ENCODE measurements at regions not wholly inside any gene's neighbourhood (a gene's known extent, or its start where the extent isn't known, plus 50 kb on each side); places are given as distances from the start of the nearest gene placed in this dataset.
A peak's percentile ranks its signal among the peaks of the same experiment; 100 is the strongest.

GRCh38 chr20:51220293-51220706 is 197.4 kb upstream of the KCNG1 start:
- whole genome bisulfite sequencing, 2 experiments (ENCODE audit: extremely low coverage in 2 of 2, insufficient read length in 1 of 2), result 86% methylated on average over 4 of the region's 15 CpGs; no CpG with 5 or more reads in 1 of the 2 experiments
- Histone ChIP-seq H3K27me3 (ENCODE audit: control insufficient read depth, insufficient read depth, low read length) (peaks cover 22% of the 10 kb centered on the region), H2BK15ac (ENCODE audit: low read depth, low read length) (no peak overlapping the region), H4K20me1 (ENCODE audit: insufficient read depth, low read length) (no peaks in the 10 kb centered on the region), H3K4me3 (ENCODE audit: insufficient read depth, low read depth, low read length) (no peak overlapping the region), H4K8ac (ENCODE audit: low read depth in 2 of 2, low read length in 2 of 2) (no peak overlapping the region), H3K18ac (ENCODE audit: low read depth, low read length) (no peak overlapping the region), H3K27ac (ENCODE audit: insufficient read depth, low read length) (no peak overlapping the region), H3K23ac (ENCODE audit: low read depth, low read length) (no peak overlapping the region), H2BK120ac (ENCODE audit: low read depth, low read length) (no peak overlapping the region), H3K4ac (ENCODE audit: low read depth, low read length) (no peak overlapping the region), H3K79me1 (ENCODE audit: low read depth in 1 of 2, low read length in 2 of 2) (no peaks in the 10 kb centered on the region), H3K9me1 (ENCODE audit: insufficient read depth, low read length) (no peaks in the 10 kb centered on the region), H2BK5ac (ENCODE audit: low read depth, low read length, poor library complexity, severe bottlenecking) (no peak overlapping the region), H2AK9ac (replicated peaks; ENCODE audit: low read depth, low read length, poor library complexity) (peak overlapping the region; percentile 65), H2AFZ (replicated peaks; ENCODE audit: low read length, poor library complexity) (peak overlapping the region; percentile 61), H2AK5ac (ENCODE audit: low read depth, low read length) (no peak overlapping the region), H3K4me1 (ENCODE audit: control insufficient read depth, insufficient read depth, low read length) (no peaks in the 10 kb centered on the region), H3K56ac (ENCODE audit: extremely low read depth, insufficient read depth, low read length) (no peak overlapping the region; the same call in 1 of the 2 replicates), H3K36me3 (ENCODE audit: control insufficient read depth, insufficient read depth, low read length) (no peaks in the 10 kb centered on the region), H3K9me3 (ENCODE audit: control insufficient read depth, insufficient read depth, low read length) (peaks cover 8% of the 10 kb centered on the region), H3K9ac (ENCODE audit: low read depth, low read length) (no peak overlapping the region), H4K5ac (ENCODE audit: low read depth, low read length) (no peak overlapping the region), H2BK20ac (ENCODE audit: low read depth, low read length) (no peak overlapping the region), H4K91ac (ENCODE audit: insufficient read depth, low read depth, low read length) (no peak overlapping the region), H3K4me2 (ENCODE audit: low read depth, low read length) (no peak overlapping the region), H3K14ac (replicated peaks; ENCODE audit: low read depth, low read length) (no peak overlapping the region)
- dilution Hi-C loops (cut with HindIII; ENCODE audit: low sequenced_read_pairs, unreplicated experiment) (no loop called here), in situ Hi-C loops (cut with MboI; ENCODE audit: low sequenced_read_pairs) (no loop called here), intact Hi-C loops (cut with micrococcal nuclease) (loop anchor here (2.0 kb wide), 1 partner anchor 87 kb away; no protein-coding TSS in a partner anchor)
- BruUV-seq (replicated peaks), result no TSS peak
- DNase-seq, result no peak
- ATAC-seq (ENCODE audit: low read depth), result peak; percentile 65
- no peak for TF ChIP-seq CHD1 (IDR thresholded peaks at IDR 0.05; ENCODE audit: low read depth, low read length)
- no peak for TF ChIP-seq RCOR1 (IDR thresholded peaks at IDR 0.05; ENCODE audit: insufficient replicate concordance, low read length)
- TF ChIP-seq, protein P1, sequence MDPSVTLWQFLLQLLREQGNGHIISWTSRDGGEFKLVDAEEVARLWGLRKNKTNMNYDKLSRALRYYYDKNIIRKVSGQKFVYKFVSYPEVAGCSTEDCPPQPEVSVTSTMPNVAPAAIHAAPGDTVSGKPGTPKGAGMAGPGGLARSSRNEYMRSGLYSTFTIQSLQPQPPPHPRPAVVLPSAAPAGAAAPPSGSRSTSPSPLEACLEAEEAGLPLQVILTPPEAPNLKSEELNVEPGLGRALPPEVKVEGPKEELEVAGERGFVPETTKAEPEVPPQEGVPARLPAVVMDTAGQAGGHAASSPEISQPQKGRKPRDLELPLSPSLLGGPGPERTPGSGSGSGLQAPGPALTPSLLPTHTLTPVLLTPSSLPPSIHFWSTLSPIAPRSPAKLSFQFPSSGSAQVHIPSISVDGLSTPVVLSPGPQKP (IDR thresholded peaks at IDR 0.05; ENCODE audit: borderline replicate concordance, low read depth, low read length), result no peak
- peak; percentile 60 for TF ChIP-seq SMC3 (IDR thresholded peaks at IDR 0.05; ENCODE audit: low read depth, low read length)
- peak; percentile 68 for TF ChIP-seq CTCF (conservative IDR thresholded peaks at IDR 0.05; ENCODE audit: low read depth, low read length)
- no peak for TF ChIP-seq RFX5 (IDR thresholded peaks at IDR 0.05; ENCODE audit: low read depth, low read length)
- TF ChIP-seq CEBPB (IDR thresholded peaks at IDR 0.05; ENCODE audit: low read depth, low read length), result no peak
- TF ChIP-seq USF2 (IDR thresholded peaks at IDR 0.05; ENCODE audit: low read depth, low read length), result no peak
- TF ChIP-seq RAD21 (IDR thresholded peaks at IDR 0.05; ENCODE audit: low read length), result peak; percentile 58
- ChIA-PET CTCF (interaction anchor here (0.9 kb wide), 1 partner anchor 10 kb away, joined by 3 read pairs; no protein-coding TSS in a partner anchor), POLR2A (ENCODE audit: unreplicated experiment) (no interaction called here)

Data from IMR-90 (cell line).